Neural progenitor cell (in vitro differentiated cells): ENCODE measurements at regions not wholly inside any gene's neighbourhood (a gene's known extent, or its start where the extent isn't known, plus 50 kb on each side); places are given as distances from the start of the nearest gene placed in this dataset.

Experiments used
- DNase-seq: peaks from one replicate; pipeline ENCODE4 v3.0.0-alpha.2; 2016; ENCODE audit warnings: low spot score
- H2AFZ ChIP-seq: fragments of 200-600 bp; sonication (generic); replicated peaks from 2 replicates; pipeline ENCODE4 v1.6.1; 2016; ENCODE audit warnings: antibody characterized with exemption
- H3F3A ChIP-seq: fragments of 200-600 bp; sonication (generic); 2 replicates; pipeline ENCODE4 v1.6.1; 2016; ENCODE audit warnings: antibody characterized with exemption, low read depth
- H3K27ac ChIP-seq: fragments of 200-600 bp; sonication (generic); 2 replicates; pipeline ENCODE4 v1.5.1; 2016; ENCODE audit warnings: mild to moderate bottlenecking
- H3K27me3 ChIP-seq: fragments of 200-600 bp; sonication (generic); 2 replicates; pipeline ENCODE4 v1.6.1; 2016; ENCODE audit warnings: mild to moderate bottlenecking, moderate library complexity
- H3K36me3 ChIP-seq: fragments of 200-600 bp; sonication (generic); 2 replicates; pipeline ENCODE4 v1.5.1; 2016
- H3K4me1 ChIP-seq: fragments of 200-600 bp; sonication (generic); 2 replicates; pipeline ENCODE4 v1.6.1; 2016; ENCODE audit warnings: mixed run types
- H3K4me2 ChIP-seq: fragments of 200-600 bp; sonication (generic); 2 replicates; pipeline ENCODE4 v1.6.1; 2016
- H3K4me3 ChIP-seq: fragments of 200-600 bp; sonication (generic); 2 replicates; pipeline ENCODE4 v1.5.1; 2016
- H3K79me2 ChIP-seq: fragments of 200-600 bp; sonication (generic); 2 replicates; pipeline ENCODE4 v1.6.1; 2016; ENCODE audit warnings: low read depth
- H3K9ac ChIP-seq: fragments of 200-600 bp; sonication (generic); 2 replicates; pipeline ENCODE4 v1.6.1; 2016
- H3K9me3 ChIP-seq: fragments of 200-600 bp; sonication (generic); 2 replicates; pipeline ENCODE4 v1.5.1; 2016; ENCODE audit warnings: low read depth
- H4K20me1 ChIP-seq: fragments of 200-600 bp; sonication (generic); 2 replicates; pipeline ENCODE4 v1.6.1; 2016; ENCODE audit warnings: low read depth
- H3K27ac Mint-ChIP-seq: 3 replicates; pipeline ENCODE4 v1.8.0; 2021; ENCODE audit warnings: mixed read lengths
- H3K27me3 Mint-ChIP-seq: 2 replicates; pipeline ENCODE4 v1.8.0; 2022; ENCODE audit warnings: low read depth, mild to moderate bottlenecking, inconsistent platforms, moderate library complexity, mixed read lengths; ENCODE audit not compliant: insufficient read depth
- H3K36me3 Mint-ChIP-seq: 3 replicates; pipeline ENCODE4 v1.8.0; 2021; ENCODE audit warnings: mixed read lengths
- H3K4me1 Mint-ChIP-seq: 3 replicates; pipeline ENCODE4 v1.8.0; 2021; ENCODE audit warnings: mixed read lengths
- H3K4me3 Mint-ChIP-seq: 3 replicates; pipeline ENCODE4 v1.8.0; 2021; ENCODE audit warnings: mild to moderate bottlenecking, moderate library complexity, mixed read lengths
- H3K9me3 Mint-ChIP-seq: 3 replicates; pipeline ENCODE4 v1.8.0; 2020; ENCODE audit warnings: mixed read lengths
- CTCF ChIP-seq: fragments of 200-600 bp; sonication (generic); IDR thresholded peaks from 2 replicates; pipeline ENCODE4 v1.5.1; 2017; ENCODE audit warnings: antibody characterized with exemption, mild to moderate bottlenecking
- EZH2 ChIP-seq: fragments of 200-600 bp; sonication (generic); IDR thresholded peaks from 2 replicates; pipeline ENCODE4 v1.6.1; 2017; ENCODE audit warnings: antibody characterized with exemption, mild to moderate bottlenecking, moderate library complexity
- EZH2phosphoT487 ChIP-seq: fragments of 200-600 bp; sonication (generic); IDR thresholded peaks from 2 replicates; pipeline ENCODE4 v1.6.1; 2017; ENCODE audit warnings: antibody characterized with exemption

- H3K4me1 Mint-ChIP-seq, result no peaks in the 10 kb centered on the region
- H3K36me3 ChIP-seq, result no peaks in the 10 kb centered on the region
- H3K27me3 Mint-ChIP-seq, result peaks cover 6% of the 10 kb centered on the region
- H2AFZ ChIP-seq, result no peak overlapping the region
- TF ChIP-seq EZH2phosphoT487, result no peak
- TF ChIP-seq EZH2, result no peak
- no peak for TF ChIP-seq CTCF
- H3K4me2 ChIP-seq, result no peak overlapping the region
- H3K79me2 ChIP-seq, result no peaks in the 10 kb centered on the region
- no peaks in the 10 kb centered on the region for H3K4me1 ChIP-seq
- H4K20me1 ChIP-seq, result no peaks in the 10 kb centered on the region
- no peak overlapping the region for H3K27ac Mint-ChIP-seq
- no peak for DNase-seq
- H3K36me3 Mint-ChIP-seq, result peaks cover 2% of the 10 kb centered on the region
- H3F3A ChIP-seq, result no peaks in the 10 kb centered on the region
- no peaks in the 10 kb centered on the region for H3K9me3 ChIP-seq
- no peak overlapping the region for H3K4me3 ChIP-seq
- peaks cover 21% of the 10 kb centered on the region for H3K9me3 Mint-ChIP-seq
- H3K9ac ChIP-seq, result no peak overlapping the region
- H3K27ac ChIP-seq, result no peak overlapping the region
- H3K4me3 Mint-ChIP-seq, result no peak overlapping the region
- H3K27me3 ChIP-seq, result no peaks in the 10 kb centered on the region
Measured at GRCh38 chr1:68586766-68587165, 89.9 kb upstream of the DEPDC1 start.

DNA sequence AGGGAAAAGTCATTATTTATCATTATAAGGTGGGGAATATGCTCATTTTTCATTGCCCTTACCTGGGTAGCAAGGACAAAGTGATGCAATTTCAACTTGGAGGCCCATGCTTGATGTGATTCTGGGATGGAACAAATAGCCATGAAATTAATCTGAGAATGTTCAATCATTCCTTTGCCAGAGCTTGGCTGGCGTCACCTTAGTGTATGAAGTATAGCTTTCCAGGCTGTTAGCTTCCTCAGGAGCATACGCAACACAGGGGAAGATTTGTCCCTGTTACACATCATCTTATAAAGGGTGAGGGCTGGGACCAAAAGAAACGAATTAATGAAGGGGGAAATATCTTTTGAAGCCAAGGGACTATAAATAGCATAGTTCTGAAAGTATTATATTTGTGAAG, 91.4 kb upstream of the DEPDC1 start:
- Mint-ChIP-seq H3K27me3 (peaks cover 6% of the 10 kb centered on the region), H3K9me3 (peaks cover 8% of the 10 kb centered on the region), H3K4me3 (no peak overlapping the region), H3K27ac (no peak overlapping the region), H3K36me3 (no peaks in the 10 kb centered on the region), H3K4me1 (no peaks in the 10 kb centered on the region)
- Histone ChIP-seq H3K4me2 (no peak overlapping the region), H3K27ac (no peak overlapping the region), H2AFZ (no peak overlapping the region), H3K79me2 (no peaks in the 10 kb centered on the region), H3K27me3 (no peaks in the 10 kb centered on the region), H3K36me3 (no peaks in the 10 kb centered on the region), H3K4me1 (no peaks in the 10 kb centered on the region), H3K4me3 (no peak overlapping the region), H3K9me3 (no peaks in the 10 kb centered on the region), H3F3A (no peaks in the 10 kb centered on the region), H4K20me1 (no peaks in the 10 kb centered on the region), H3K9ac (no peak overlapping the region)
- TF ChIP-seq CTCF, result no peak
- TF ChIP-seq EZH2, result no peak
- TF ChIP-seq EZH2phosphoT487, result no peak
- no peak for DNase-seq

DNA sequence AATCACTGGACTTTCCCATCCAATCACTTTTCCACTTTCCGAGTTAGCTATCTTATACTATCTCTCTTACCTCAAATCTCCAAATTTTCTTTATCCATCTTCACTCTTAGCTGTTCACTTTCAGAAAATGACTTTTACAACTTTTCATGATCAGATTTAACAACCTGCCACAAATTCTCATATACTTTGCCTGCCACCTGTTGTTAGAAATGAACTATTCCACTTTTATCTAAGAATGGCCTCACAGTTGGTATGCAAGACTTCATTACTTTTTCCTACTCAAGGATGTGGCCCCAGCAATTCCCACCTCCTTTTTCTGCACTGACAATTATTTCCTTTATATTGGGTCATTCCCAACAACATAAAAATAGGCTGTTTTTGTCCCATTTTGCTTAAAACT, 93.6 kb upstream of the DEPDC1 start:
- Histone ChIP-seq H3K79me2 (no peaks in the 10 kb centered on the region), H3K4me3 (no peak overlapping the region), H3K36me3 (no peaks in the 10 kb centered on the region), H3K4me1 (no peaks in the 10 kb centered on the region), H3K27me3 (no peaks in the 10 kb centered on the region), H4K20me1 (no peaks in the 10 kb centered on the region), H3K27ac (no peak overlapping the region), H3K9me3 (no peaks in the 10 kb centered on the region), H2AFZ (no peak overlapping the region), H3F3A (no peaks in the 10 kb centered on the region), H3K9ac (no peak overlapping the region), H3K4me2 (no peak overlapping the region)
- Mint-ChIP-seq H3K27ac (no peak overlapping the region), H3K4me1 (no peaks in the 10 kb centered on the region), H3K9me3 (no peaks in the 10 kb centered on the region), H3K4me3 (no peak overlapping the region), H3K27me3 (no peaks in the 10 kb centered on the region), H3K36me3 (no peaks in the 10 kb centered on the region)
- DNase-seq, result no peak
- no peak for TF ChIP-seq CTCF

- Histone ChIP-seq H4K20me1 (no peaks in the 10 kb centered on the region), H2AFZ (no peak overlapping the region), H3K9me3 (peaks cover 4% of the 10 kb centered on the region), H3K27ac (no peak overlapping the region), H3K4me2 (no peak overlapping the region), H3K36me3 (no peaks in the 10 kb centered on the region), H3F3A (no peaks in the 10 kb centered on the region), H3K9ac (no peak overlapping the region), H3K27me3 (no peaks in the 10 kb centered on the region), H3K4me3 (no peak overlapping the region), H3K79me2 (no peaks in the 10 kb centered on the region), H3K4me1 (no peaks in the 10 kb centered on the region)
- H3K27me3 Mint-ChIP-seq, result no peaks in the 10 kb centered on the region
- H3K27ac Mint-ChIP-seq, result no peak overlapping the region
- H3K9me3 Mint-ChIP-seq, result peaks cover under 1% of the 10 kb centered on the region
- TF ChIP-seq EZH2, result no peak
- TF ChIP-seq CTCF, result no peak
- TF ChIP-seq EZH2phosphoT487, result no peak
- H3K36me3 Mint-ChIP-seq, result no peaks in the 10 kb centered on the region
- DNase-seq, result no peak
- H3K4me3 Mint-ChIP-seq, result no peak overlapping the region
- H3K4me1 Mint-ChIP-seq, result no peaks in the 10 kb centered on the region
Measured at GRCh38 chr1:68594851-68595250, 98.0 kb upstream of the DEPDC1 start.
